GM18508 (cell line): ENCODE measurements at regions not wholly inside any gene's neighbourhood (a gene's known extent, or its start where the extent isn't known, plus 50 kb on each side); places are given as distances from the start of the nearest gene placed in this dataset.

Experiments
- ATAC-seq: cut with Tn5 transposase; IDR thresholded peaks from one replicate; pipeline ENCODE4 v1.9.1; 2021; ENCODE audit warnings: moderate number of reproducible peaks; ENCODE audit not compliant: insufficient read depth, unreplicated experiment

- ATAC-seq, result no peak
Measured at GRCh38 chr10:130396044-130396443, 259.9 kb downstream of the GLRX3 start.

GRCh38 chr10:130398090-130398994, 262.2 kb downstream of the GLRX3 start:
- no peak for ATAC-seq

- ATAC-seq, result no peak
Measured at GRCh38 chr10:130399425-130399950, 263.3 kb downstream of the GLRX3 start.

- ATAC-seq, result no peak
Measured at GRCh38 chr10:130400890-130401289, 264.7 kb downstream of the GLRX3 start.

- no peak for ATAC-seq
Measured at GRCh38 chr10:130401860-130402765, 265.9 kb downstream of the GLRX3 start.

GRCh38 chr10:130403153-130404075, 267.2 kb downstream of the GLRX3 start:
- no peak for ATAC-seq

- no peak for ATAC-seq
Measured at GRCh38 chr10:130404476-130405055, 268.4 kb downstream of the GLRX3 start.

- no peak for ATAC-seq
Measured at GRCh38 chr10:130407052-130407451, 270.9 kb downstream of the GLRX3 start.

GRCh38 chr10:130409331-130409730, 273.1 kb downstream of the GLRX3 start:
- no peak for ATAC-seq

- no peak for ATAC-seq
Measured at GRCh38 chr10:130409931-130410330, 273.7 kb downstream of the GLRX3 start.

- ATAC-seq, result no peak
Measured at GRCh38 chr10:130411496-130412085, 275.4 kb downstream of the GLRX3 start.

- ATAC-seq, result no peak
Measured at GRCh38 chr10:130412317-130412716, 276.1 kb downstream of the GLRX3 start.

GRCh38 chr10:130416334-130417150, 280.4 kb downstream of the GLRX3 start:
- no peak for ATAC-seq

GRCh38 chr10:130418731-130419130, 282.5 kb downstream of the GLRX3 start:
- ATAC-seq, result no peak

- ATAC-seq, result no peak
Measured at GRCh38 chr10:130421909-130422308, 285.7 kb downstream of the GLRX3 start.

- ATAC-seq, result no peak
Measured at GRCh38 chr10:130422366-130423324, 286.5 kb downstream of the GLRX3 start.
